ENCODE measurements at regions not wholly inside any gene's neighbourhood (a gene's known extent, or its start where the extent isn't known, plus 50 kb on each side); places are given as distances from the start of the nearest gene placed in this dataset.

GRCh38 chrX:114101081-114101480 lies 482.8 kb upstream of the HTR2C start:
- ATAC-seq (ENCODE audit: low read depth) (no peak), DNase-seq (ENCODE audit: low spot score) (no peak)
- TF ChIP-seq, protein P1, sequence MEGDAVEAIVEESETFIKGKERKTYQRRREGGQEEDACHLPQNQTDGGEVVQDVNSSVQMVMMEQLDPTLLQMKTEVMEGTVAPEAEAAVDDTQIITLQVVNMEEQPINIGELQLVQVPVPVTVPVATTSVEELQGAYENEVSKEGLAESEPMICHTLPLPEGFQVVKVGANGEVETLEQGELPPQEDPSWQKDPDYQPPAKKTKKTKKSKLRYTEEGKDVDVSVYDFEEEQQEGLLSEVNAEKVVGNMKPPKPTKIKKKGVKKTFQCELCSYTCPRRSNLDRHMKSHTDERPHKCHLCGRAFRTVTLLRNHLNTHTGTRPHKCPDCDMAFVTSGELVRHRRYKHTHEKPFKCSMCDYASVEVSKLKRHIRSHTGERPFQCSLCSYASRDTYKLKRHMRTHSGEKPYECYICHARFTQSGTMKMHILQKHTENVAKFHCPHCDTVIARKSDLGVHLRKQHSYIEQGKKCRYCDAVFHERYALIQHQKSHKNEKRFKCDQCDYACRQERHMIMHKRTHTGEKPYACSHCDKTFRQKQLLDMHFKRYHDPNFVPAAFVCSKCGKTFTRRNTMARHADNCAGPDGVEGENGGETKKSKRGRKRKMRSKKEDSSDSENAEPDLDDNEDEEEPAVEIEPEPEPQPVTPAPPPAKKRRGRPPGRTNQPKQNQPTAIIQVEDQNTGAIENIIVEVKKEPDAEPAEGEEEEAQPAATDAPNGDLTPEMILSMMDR (IDR thresholded peaks at IDR 0.05; ENCODE audit: poor library complexity, severe bottlenecking), result no peak
- Histone ChIP-seq H3K4me3 (ENCODE audit: severe bottlenecking) (no peak overlapping the region), H3K9me3 (ENCODE audit: severe bottlenecking) (no peaks in the 10 kb centered on the region), H3K36me3 (ENCODE audit: low read depth) (no peaks in the 10 kb centered on the region), H3K4me1 (ENCODE audit: insufficient read depth, poor library complexity, severe bottlenecking) (no peaks in the 10 kb centered on the region), H3K27ac (ENCODE audit: poor library complexity, severe bottlenecking) (no peak overlapping the region), H3K27me3 (ENCODE audit: insufficient read depth, poor library complexity, severe bottlenecking) (no peaks in the 10 kb centered on the region)

DNA sequence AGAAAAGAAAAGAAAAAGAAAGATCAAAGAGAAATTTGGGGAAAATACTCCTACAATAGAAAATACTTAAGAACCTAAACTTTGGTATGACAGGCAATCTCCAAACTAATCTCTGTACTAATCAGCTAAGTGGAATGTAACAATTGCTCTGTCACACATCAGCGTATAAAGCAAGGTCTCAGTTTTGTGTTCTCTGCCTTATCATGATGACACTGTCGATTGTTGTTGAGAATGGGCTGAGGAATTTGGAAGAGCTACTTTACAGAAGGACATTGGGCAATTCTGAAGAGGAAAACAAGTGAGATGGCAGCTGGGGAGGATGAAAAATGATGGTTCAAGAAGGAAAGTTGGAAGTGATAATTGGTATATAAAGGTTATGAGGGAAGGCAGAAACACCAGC lies 486.0 kb upstream of the HTR2C start:
- DNase-seq (ENCODE audit: low spot score), result no peak
- H3K4me3 ChIP-seq (ENCODE audit: severe bottlenecking), result no peak overlapping the region
- H3K36me3 ChIP-seq (ENCODE audit: low read depth), result no peaks in the 10 kb centered on the region
- no peaks in the 10 kb centered on the region for H3K4me1 ChIP-seq (ENCODE audit: insufficient read depth, poor library complexity, severe bottlenecking)
- H3K27me3 ChIP-seq (ENCODE audit: insufficient read depth, poor library complexity, severe bottlenecking), result no peaks in the 10 kb centered on the region
- no peak overlapping the region for H3K27ac ChIP-seq (ENCODE audit: poor library complexity, severe bottlenecking)
- no peaks in the 10 kb centered on the region for H3K9me3 ChIP-seq (ENCODE audit: severe bottlenecking)
- TF ChIP-seq, protein P1 (IDR thresholded peaks at IDR 0.05; ENCODE audit: poor library complexity, severe bottlenecking), result no peak
- no peak for ATAC-seq (ENCODE audit: low read depth)

DNA sequence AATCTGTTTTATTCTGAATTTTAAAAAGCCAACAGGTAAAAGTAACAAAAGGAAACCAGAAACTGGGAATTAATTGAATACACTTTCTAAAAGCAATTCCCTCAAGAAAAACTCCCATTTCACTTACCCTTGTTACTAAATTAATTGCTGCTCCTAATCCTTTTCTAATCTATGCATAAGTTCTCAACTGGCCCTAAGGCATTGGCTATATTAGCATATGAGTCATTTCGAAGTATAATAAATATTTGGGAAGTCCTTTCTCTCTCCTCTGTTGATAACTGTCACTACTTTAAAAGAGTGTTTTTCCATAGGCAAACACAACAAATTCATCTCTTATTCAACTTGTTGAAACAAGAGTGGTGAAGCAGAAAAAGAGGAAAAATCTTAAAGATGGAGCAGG lies 486.5 kb upstream of the HTR2C start:
- no peaks in the 10 kb centered on the region for H3K27me3 ChIP-seq (ENCODE audit: insufficient read depth, poor library complexity, severe bottlenecking)
- H3K27ac ChIP-seq (ENCODE audit: poor library complexity, severe bottlenecking), result no peak overlapping the region
- DNase-seq (ENCODE audit: low spot score), result no peak
- H3K36me3 ChIP-seq (ENCODE audit: low read depth), result no peaks in the 10 kb centered on the region
- ATAC-seq (ENCODE audit: low read depth), result no peak
- H3K4me3 ChIP-seq (ENCODE audit: severe bottlenecking), result no peak overlapping the region
- no peaks in the 10 kb centered on the region for H3K9me3 ChIP-seq (ENCODE audit: severe bottlenecking)
- TF ChIP-seq, protein P1 (IDR thresholded peaks at IDR 0.05; ENCODE audit: poor library complexity, severe bottlenecking), result no peak
- H3K4me1 ChIP-seq (ENCODE audit: insufficient read depth, poor library complexity, severe bottlenecking), result no peaks in the 10 kb centered on the region

DNA sequence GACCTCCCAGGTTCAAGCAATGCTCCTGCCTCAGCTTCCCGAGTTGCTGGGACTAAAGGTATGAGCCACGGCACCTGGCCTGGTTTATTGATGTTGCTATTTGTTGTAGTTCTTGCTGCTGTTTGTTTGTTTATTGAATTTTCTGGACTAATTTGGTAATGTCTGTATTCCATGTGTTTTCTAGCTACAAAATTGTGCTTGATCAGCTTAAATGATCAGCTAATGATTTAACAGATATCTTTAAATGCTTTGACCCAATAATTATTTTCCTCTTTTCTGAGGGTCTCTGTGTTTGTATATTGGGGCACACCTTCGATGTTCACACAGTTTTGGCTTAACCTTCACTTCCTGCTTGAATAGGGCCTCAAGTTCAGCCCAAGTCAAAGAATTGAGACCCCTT lies 488.1 kb upstream of the HTR2C start:
- no peaks in the 10 kb centered on the region for H3K4me1 ChIP-seq (ENCODE audit: insufficient read depth, poor library complexity, severe bottlenecking)
- H3K4me3 ChIP-seq (ENCODE audit: severe bottlenecking), result no peak overlapping the region
- no peaks in the 10 kb centered on the region for H3K27me3 ChIP-seq (ENCODE audit: insufficient read depth, poor library complexity, severe bottlenecking)
- TF ChIP-seq, protein P1 (IDR thresholded peaks at IDR 0.05; ENCODE audit: poor library complexity, severe bottlenecking), result no peak
- no peak overlapping the region for H3K27ac ChIP-seq (ENCODE audit: poor library complexity, severe bottlenecking)
- ATAC-seq (ENCODE audit: low read depth) (no peak), DNase-seq (ENCODE audit: low spot score) (no peak)
- no peaks in the 10 kb centered on the region for H3K9me3 ChIP-seq (ENCODE audit: severe bottlenecking)
- no peaks in the 10 kb centered on the region for H3K36me3 ChIP-seq (ENCODE audit: low read depth)

GRCh38 chrX:114087543-114087942 lies 496.3 kb upstream of the HTR2C start:
- ATAC-seq (ENCODE audit: low read depth), result no peak
- H3K27me3 ChIP-seq (ENCODE audit: insufficient read depth, poor library complexity, severe bottlenecking), result no peaks in the 10 kb centered on the region
- H3K4me3 ChIP-seq (ENCODE audit: severe bottlenecking), result no peak overlapping the region
- H3K4me1 ChIP-seq (ENCODE audit: insufficient read depth, poor library complexity, severe bottlenecking), result no peaks in the 10 kb centered on the region
- DNase-seq (ENCODE audit: low spot score), result no peak
- H3K27ac ChIP-seq (ENCODE audit: poor library complexity, severe bottlenecking), result no peak overlapping the region
- TF ChIP-seq, protein P1 (IDR thresholded peaks at IDR 0.05; ENCODE audit: poor library complexity, severe bottlenecking), result no peak
- no peaks in the 10 kb centered on the region for H3K9me3 ChIP-seq (ENCODE audit: severe bottlenecking)
- H3K36me3 ChIP-seq (ENCODE audit: low read depth), result no peaks in the 10 kb centered on the region

All from RWPE2 (cell line).